H7 (cell line): ENCODE measurements at regions not wholly inside any gene's neighbourhood (a gene's known extent, or its start where the extent isn't known, plus 50 kb on each side); places are given as distances from the start of the nearest gene placed in this dataset.

Experiments
- DNase-seq: peaks from one replicate; pipeline ENCODE4 v3.0.0; 2012
- H3K27me3 ChIP-seq: 2 replicates; pipeline ENCODE4 v1.6.0; 2011; ENCODE audit warnings: mild to moderate bottlenecking, low read length; ENCODE audit not compliant: control insufficient read depth, insufficient read depth
- H3K36me3 ChIP-seq: replicated peaks from 2 replicates; pipeline ENCODE4 v1.5.1; 2011; ENCODE audit warnings: low read length; ENCODE audit not compliant: control insufficient read depth, insufficient read depth
- H3K4me3 ChIP-seq: 2 replicates; pipeline ENCODE4 v1.5.1; 2011; ENCODE audit warnings: low read depth, mild to moderate bottlenecking, control low read depth, low read length, moderate library complexity; ENCODE audit not compliant: insufficient read depth

DNA sequence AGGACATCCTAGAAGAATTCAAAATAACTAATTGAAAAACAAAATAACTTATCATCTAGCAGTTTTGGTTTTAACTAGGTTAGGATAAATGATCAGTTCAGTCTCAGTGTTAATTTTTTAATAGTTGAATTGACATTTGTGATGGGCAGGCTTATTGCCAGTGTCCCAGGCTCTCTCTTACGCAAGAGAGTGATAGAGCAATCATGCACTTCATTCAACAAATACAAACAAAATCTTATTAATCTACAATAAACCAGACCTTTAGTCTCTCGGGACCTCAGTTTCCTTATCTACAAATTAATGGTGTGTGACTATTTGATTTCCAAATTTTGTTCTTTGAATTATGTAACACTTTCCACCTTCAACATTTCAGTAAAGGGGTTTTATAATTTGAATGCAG lies 385.9 kb upstream of the JAG1 start:
- H3K36me3 ChIP-seq, result no peaks in the 10 kb centered on the region
- no peak for DNase-seq
- H3K27me3 ChIP-seq, result no peaks in the 10 kb centered on the region
- H3K4me3 ChIP-seq, result no peak overlapping the region

DNA sequence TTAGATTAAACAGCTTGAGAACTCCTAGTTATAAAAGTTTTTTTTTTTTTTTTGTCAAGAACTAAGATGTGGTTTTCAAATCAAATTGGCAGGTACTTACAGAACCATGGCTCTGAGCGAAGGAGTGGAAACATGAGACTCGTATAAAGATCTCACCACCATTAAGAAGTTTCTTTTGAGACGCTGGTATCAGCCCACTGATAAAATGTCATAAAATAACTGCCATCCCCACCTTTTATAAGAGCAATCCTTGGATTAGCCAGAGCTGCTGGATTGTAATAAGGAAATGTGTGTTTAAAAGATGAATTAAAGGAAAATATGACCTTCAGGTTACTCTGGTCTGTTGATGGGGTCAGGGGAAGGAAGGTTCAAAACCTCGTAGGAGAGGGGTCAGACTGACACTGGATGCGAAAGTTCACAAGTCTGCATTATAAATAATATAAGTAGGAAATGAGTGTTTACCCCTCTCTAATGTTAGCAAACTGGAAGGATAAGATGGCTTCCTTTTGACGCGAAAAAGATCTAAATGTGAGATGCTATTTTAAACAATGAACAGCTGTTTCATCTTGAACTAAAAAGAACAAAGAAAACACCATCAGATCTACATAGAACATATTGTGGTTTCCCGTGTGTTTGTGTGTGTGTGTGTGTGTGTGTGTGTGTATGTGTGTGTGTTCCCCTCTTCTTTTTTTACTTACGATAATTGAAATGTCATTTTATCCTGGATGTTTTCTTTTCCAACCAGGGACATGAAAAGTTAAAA lies 386.8 kb upstream of the JAG1 start:
- Histone ChIP-seq H3K4me3 (no peak overlapping the region), H3K36me3 (no peaks in the 10 kb centered on the region), H3K27me3 (no peaks in the 10 kb centered on the region)
- DNase-seq, result no peak

DNA sequence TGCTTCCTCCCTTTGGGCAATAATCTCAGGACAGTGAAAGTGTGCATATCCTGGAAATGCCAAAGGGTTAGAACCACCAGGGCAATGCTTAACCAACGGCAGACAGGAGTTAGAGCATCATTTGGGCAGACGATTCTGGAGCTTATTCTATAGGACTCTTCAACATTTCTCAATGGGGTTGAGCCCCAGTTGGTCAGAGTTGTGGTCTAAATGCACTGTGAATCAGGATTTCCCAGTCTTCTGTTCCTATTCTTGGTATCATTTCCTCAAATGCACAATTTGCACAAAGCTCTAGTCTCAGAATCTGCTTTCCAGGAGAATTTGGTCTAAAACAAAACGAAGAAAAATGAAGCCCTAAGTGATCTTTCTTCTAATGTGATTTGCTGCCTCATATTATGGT lies 389.6 kb upstream of the JAG1 start:
- Histone ChIP-seq H3K4me3 (no peak overlapping the region), H3K36me3 (no peaks in the 10 kb centered on the region), H3K27me3 (no peaks in the 10 kb centered on the region)
- DNase-seq, result no peak

DNA sequence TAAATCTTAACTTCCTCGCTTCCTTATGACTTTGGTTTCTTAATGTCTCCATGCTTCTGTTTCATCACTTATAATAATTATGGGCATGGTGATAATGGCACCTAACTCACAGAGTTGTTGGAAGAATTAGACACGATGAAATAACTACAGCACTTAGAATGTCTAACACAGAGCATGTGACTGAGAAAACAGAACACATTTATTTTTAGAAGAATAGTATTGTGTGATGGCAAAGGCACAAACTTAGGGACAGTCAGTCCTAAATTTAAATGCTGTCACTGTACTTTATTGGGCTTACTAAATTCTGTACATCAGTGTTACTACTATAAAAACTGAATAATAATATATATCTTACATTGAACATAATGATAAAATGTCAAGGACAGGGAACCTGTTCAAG lies 391.1 kb upstream of the JAG1 start:
- no peak for DNase-seq

DNA sequence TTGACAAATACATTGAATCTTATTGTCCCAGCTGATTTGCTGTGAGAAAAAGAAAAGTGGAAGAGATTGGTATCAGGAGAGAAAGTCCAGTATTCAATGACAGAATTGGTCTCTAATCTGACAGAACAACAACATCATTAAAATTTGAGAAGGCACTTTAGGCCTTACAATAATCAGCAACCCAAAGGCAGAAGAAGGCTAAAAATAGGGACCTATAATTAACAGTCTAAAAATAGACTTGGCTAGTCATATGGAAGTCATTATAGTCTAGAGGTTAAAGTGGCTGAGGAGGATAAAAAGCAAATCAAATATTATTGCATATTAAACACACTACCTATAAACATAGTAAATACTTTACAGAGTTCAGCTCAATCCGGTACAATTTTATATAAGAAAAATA lies 393.6 kb upstream of the JAG1 start:
- no peaks in the 10 kb centered on the region for H3K36me3 ChIP-seq
- H3K27me3 ChIP-seq, result no peaks in the 10 kb centered on the region
- DNase-seq, result no peak
- H3K4me3 ChIP-seq, result no peak overlapping the region

More for the DNA sequence above, 391.1 kb upstream of the JAG1 start:
- Histone ChIP-seq H3K36me3 (no peaks in the 10 kb centered on the region), H3K27me3 (no peaks in the 10 kb centered on the region), H3K4me3 (no peak overlapping the region)

DNA sequence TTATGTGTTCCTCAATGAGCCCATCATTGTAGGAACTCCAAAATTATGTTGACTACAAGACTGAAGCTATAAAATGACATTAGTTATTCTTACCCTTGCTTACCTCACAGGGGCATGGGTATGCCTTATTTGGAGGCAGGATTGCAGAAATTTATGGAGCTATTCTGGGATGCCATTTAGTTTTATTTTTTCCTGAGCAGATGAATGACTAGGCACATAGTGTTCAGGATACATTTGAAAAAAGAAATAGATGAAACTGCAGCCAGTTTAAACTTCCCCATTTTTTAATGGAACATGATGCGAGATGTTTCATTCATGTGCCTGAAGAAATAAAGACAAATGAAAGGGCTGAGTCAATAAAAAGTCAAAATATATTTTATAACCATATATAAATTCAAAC lies 399.2 kb upstream of the JAG1 start:
- Histone ChIP-seq H3K36me3 (no peaks in the 10 kb centered on the region), H3K4me3 (no peak overlapping the region), H3K27me3 (no peaks in the 10 kb centered on the region)
- no peak for DNase-seq

DNA sequence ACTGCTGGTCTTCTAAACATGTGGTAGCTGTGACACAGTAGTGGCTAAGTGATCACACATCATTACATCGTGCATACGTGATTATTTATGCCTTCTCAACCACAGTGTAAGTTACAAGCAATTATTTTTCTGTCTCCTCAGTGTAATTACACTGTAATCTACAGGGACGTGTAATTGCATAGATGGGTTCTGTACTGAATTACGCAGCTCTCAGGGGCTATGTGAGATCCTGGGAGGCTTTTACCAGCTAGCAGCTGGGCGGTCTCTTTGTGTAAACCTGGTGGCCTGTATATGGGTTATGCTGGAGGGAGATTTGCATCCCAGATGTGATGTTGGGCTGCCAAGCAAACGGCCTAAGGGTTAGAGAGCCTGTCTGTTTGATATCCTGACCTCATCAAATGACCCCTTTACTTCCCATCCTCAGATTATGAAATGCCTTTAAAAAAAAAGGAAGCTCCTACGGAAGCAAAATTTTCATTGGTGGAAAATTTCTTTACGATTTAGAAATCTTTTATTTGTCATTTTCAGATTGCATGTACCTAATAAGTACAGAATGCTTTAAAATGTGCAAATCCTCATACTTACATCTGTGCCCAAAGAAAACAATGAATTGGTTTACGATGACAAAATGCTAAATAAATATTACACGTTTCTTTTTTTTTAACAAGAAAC lies 402.8 kb upstream of the JAG1 start:
- Histone ChIP-seq H3K27me3 (no peaks in the 10 kb centered on the region), H3K4me3 (no peak overlapping the region), H3K36me3 (no peaks in the 10 kb centered on the region)
- no peak for DNase-seq

DNA sequence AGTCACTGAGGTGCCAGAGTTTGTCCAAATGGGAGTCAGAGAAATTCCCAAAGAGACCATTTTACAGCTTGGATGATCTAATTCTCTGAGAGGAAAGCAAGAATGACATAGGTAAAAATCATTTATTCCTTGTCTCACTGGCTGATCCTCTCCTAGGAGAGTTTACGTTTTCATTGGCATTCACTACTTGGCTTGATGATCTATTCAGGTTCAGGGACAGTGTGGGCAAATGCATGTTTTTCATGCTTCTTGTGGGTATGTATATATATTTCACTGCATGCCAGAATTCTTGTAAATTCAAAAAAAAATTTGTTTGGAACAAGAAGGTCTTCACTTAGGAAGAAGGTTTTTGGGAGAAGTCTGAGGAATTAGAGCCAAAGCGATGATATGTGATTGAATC lies 403.4 kb upstream of the JAG1 start:
- DNase-seq, result no peak
- no peaks in the 10 kb centered on the region for H3K36me3 ChIP-seq
- no peak overlapping the region for H3K4me3 ChIP-seq
- no peaks in the 10 kb centered on the region for H3K27me3 ChIP-seq

DNA sequence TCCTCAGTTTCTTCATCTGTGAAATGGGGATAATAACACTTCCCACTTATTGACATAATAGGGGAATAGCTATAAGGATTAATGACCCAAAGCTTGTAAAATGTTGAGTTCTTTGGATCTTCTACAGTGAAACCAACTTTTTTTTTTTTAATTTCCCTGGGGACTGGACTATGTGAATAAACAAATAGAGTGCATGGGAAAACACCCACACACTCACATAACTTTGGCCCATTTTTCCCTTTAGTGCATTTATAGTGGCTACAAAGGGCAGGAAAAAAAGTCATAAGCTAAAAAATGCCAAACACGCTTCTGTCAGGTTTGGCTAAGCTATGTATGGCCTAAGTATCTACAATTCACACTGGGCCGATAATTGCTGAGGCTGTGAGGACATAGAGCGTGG lies 406.2 kb upstream of the JAG1 start:
- no peaks in the 10 kb centered on the region for H3K27me3 ChIP-seq
- no peak for DNase-seq
- no peak overlapping the region for H3K4me3 ChIP-seq
- H3K36me3 ChIP-seq, result no peaks in the 10 kb centered on the region

DNA sequence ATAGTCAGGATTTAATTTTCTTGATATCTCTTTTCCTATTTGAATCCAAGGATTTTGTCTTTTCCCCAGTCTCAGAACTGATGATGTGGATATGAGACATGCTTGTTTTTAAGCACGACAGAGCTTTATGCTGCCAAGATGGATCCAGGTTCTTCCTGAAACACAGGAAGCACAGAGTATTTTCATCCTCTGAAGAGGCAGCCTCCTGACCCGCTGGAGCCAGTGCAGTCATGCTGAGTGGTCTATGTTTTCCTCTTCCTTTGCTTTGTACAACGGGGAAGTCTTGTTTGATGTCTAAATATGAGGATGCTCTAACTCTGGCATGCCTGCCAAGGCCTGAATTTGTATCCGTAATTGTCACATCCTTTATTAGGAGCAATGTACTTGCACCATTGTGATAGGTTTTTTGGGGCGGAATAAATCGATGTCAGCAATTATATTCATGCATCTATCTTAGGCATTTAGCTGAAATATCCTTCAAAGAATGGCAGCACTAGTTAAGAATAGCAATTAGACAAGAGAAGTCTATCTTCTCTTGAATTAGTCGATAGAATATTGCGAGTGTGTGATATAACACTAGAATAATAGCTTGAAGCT lies 407.1 kb upstream of the JAG1 start:
- Histone ChIP-seq H3K4me3 (no peak overlapping the region), H3K27me3 (no peaks in the 10 kb centered on the region), H3K36me3 (no peaks in the 10 kb centered on the region)
- DNase-seq, result no peak

DNA sequence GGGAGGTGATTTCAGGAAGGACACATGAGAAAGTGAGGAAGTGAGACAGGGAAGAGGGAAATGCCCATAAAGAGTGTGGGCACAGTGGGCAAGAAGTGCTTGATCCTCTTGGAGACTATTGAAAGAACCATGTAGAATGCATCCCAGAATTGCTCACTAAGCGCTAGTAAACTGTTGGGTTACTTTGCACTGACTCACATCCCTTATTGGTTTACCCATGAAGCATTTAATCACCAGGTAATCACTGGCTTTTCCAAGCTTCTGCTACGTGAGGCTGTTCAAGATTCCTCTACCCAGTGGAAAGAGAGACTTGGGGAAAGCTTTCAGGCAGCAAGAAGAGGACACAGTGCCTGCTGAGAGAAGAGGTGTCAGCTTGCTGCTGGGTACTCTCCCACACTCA lies 410.0 kb upstream of the JAG1 start:
- Histone ChIP-seq H3K4me3 (no peak overlapping the region), H3K36me3 (no peaks in the 10 kb centered on the region), H3K27me3 (no peaks in the 10 kb centered on the region)
- no peak for DNase-seq

DNA sequence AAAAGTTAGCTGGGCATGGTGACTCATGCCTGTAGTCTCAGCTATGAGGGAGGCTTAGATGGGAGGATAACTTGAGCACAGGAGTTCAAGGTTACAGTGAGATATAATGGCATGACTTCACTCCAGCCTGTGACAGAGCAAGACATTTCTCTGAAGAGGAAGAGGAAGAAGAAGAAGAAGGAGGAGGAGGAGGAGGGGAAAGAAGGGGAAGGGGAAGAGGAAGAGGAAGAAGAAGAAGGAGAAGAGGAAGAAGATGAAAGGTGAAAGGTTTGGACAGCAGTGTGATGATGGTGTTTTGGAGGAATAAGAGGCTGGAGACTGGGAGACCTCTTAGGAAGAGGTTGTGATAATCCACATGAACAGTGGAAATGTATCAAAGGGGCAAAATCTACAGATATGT lies 410.7 kb upstream of the JAG1 start:
- Histone ChIP-seq H3K36me3 (no peaks in the 10 kb centered on the region), H3K27me3 (no peaks in the 10 kb centered on the region)

DNA sequence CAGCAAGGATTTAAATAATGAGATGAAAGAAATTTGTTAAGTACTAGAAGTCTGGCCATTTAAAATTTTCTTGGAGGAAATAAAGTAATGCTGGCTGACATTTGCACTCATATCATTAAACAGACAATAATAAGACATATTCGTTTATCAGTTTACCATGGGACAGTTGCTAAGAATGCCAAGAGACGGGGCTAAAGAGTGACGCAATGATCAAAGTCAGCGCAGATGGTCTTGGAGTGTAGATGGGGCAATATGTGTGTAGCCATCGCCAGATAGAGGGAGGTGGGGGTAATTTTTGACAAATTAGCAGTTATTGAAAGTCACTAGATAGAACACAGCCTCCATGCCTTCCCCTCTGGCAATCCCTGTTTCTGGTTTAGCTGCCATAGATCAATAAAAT lies 413.2 kb upstream of the JAG1 start:
- DNase-seq, result no peak
- H3K27me3 ChIP-seq, result no peaks in the 10 kb centered on the region
- H3K4me3 ChIP-seq, result no peak overlapping the region
- H3K36me3 ChIP-seq, result no peaks in the 10 kb centered on the region

More for the DNA sequence above, 410.7 kb upstream of the JAG1 start:
- no peak overlapping the region for H3K4me3 ChIP-seq
- no peak for DNase-seq

DNA sequence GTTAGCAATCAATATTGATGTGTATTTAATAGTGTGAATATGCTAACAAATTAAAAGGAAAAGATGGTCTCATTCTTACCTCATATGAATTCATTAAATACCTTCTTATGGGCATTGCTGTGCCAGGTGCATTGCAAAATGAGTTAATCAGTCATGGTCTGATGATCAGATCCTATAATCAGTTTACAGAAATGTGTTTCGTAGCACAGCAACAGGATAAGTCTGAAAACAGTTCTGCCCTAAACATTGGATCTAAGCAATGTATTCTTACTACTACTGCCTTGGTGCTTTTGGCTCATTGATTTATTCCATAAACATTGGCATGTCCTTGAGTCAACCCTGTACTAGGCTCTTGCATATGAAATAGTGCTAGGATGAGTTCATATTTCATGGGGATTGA lies 417.0 kb upstream of the JAG1 start:
- no peak overlapping the region for H3K4me3 ChIP-seq
- no peaks in the 10 kb centered on the region for H3K27me3 ChIP-seq
- H3K36me3 ChIP-seq, result no peaks in the 10 kb centered on the region
- no peak for DNase-seq

DNA sequence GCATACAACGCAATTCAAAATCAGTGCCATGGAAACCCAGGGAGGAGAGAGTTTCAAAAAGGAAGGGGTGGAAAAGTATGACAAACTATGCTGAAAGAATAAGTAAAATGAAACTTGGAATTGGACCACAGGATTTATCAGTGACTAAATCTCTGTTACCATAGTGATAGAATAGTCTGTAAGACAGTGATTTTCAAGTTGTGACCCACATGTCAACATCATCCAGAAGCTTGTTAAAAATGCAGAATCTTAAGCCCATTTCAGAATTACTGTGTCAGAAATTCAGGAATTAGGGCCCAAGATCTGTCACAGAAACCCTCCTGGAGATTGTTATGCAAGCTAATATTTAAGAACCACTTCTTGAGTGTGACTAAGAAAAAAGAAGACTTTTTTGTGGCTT lies 417.7 kb upstream of the JAG1 start:
- no peaks in the 10 kb centered on the region for H3K36me3 ChIP-seq
- H3K27me3 ChIP-seq, result no peaks in the 10 kb centered on the region
- DNase-seq, result no peak
- no peak overlapping the region for H3K4me3 ChIP-seq
